Omental fat pad (tissue), 3 donors: ENCODE measurements at regions not wholly inside any gene's neighbourhood (a gene's known extent, or its start where the extent isn't known, plus 50 kb on each side); places are given as distances from the start of the nearest gene placed in this dataset.
"Not testable (repeated sequence)": the region's sequence is repeated elsewhere in the genome, so short reads cannot be mapped to it uniquely, and the experiment has no call there.

ENCODE experiments used
- ATAC-seq: fragments of 150-250 bp; one replicate; pipeline ENCODE4 v1.9.1; 2016; ENCODE audit warnings: mild to moderate bottlenecking, moderate library complexity; ENCODE audit not compliant: low FRiP score
- DNase-seq: peaks from one replicate; pipeline ENCODE4 v3.0.0-alpha.2; 2019; ENCODE audit warnings: low spot score
- CTCF ChIP-seq, 3 donors: fragments of 450-650 bp; IDR thresholded peaks; one replicate each; pipeline ENCODE4 v1.5.1; 2016 to 2017; ENCODE audit warnings: antibody characterized with exemption in 3 of 3, mild to moderate bottlenecking in 3 of 3, moderate library complexity in 2 of 3

GRCh38 chr4:72702948-72703347 lies 133.9 kb upstream of the ADAMTS3 start:
- DNase-seq = no peak
- ATAC-seq = no peak
- no peak for TF ChIP-seq CTCF (IDR thresholded peaks at IDR 0.05)

DNA sequence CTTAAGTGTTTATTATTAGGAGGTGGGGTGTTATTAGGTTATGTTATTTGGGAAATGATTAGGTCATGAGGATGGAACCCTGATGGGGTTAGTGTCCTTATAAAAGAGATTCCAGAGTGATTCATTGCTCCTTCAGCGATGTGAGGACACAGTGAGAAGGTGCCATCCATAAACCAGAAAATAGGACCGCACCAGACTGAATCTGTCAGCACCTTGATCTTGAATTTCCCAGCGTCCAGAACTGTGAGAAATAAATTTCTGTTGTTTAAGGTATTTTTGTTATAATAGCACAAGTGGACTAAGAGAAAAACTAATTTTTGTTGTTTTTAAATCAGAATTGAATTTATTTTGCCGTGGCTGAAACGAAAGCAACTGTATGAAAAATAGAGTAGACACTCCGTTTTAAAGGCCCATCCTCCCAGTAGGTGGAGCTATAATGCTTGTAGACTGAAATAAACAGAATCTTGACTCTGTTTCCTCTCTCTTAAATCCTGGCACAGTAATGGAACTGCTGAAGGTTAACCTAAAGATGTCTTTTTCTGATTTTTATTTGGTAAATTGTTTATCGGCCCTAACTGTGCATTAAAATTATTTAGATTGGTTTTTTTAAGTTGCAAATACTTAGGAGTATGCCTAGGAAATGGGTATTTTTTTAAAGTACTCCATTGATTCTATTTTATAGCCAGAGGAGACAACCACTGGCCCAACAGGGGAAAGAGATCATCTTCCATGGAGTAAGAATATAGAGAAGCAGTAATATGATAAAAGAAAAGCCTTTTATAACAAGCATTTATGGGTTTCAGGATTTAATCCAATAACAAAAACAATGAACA lies 133.2 kb upstream of the ADAMTS3 start:
- ATAC-seq = no peak
- TF ChIP-seq CTCF (IDR thresholded peaks at IDR 0.05) = no peak
- DNase-seq = no peak

GRCh38 chr4:72690771-72691170 lies 121.8 kb upstream of the ADAMTS3 start:
- ATAC-seq = no peak

GRCh38 chr4:72689923-72690322 lies 120.9 kb upstream of the ADAMTS3 start:
- ATAC-seq (no peak), DNase-seq (no peak)
- no peak for TF ChIP-seq CTCF (IDR thresholded peaks at IDR 0.05)

More at GRCh38 chr4:72690771-72691170, 121.8 kb upstream of the ADAMTS3 start:
- TF ChIP-seq CTCF (IDR thresholded peaks at IDR 0.05) = no peak
- no peak for DNase-seq

GRCh38 chr4:72686390-72686789 lies 117.4 kb upstream of the ADAMTS3 start:
- DNase-seq, ATAC-seq: not testable (repeated sequence)

DNA sequence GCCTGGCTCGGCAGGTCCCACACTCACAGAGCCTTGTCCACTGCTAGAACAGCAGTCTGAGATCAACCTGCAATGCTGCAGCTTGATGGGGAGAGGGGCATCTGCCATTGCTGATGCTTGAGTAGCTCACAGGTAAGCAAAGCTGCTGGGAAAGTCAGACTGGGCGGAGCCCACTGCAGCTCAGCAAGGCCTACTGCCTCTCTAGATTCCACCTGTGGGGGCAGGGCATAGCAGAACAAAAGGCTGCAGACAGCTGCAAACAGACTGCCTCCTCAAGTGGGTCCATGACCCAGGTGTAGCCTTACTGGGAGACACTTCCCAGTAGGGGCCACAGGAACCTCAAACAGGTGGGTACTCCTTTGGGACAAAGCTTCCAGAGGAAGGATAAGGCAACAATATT lies 110.6 kb upstream of the ADAMTS3 start:
- no peak for TF ChIP-seq CTCF (IDR thresholded peaks at IDR 0.05)
- no peak for DNase-seq

GRCh38 chr4:72677886-72678285 lies 108.9 kb upstream of the ADAMTS3 start:
- DNase-seq (no peak), ATAC-seq (no peak)
- no peak for TF ChIP-seq CTCF (IDR thresholded peaks at IDR 0.05)

More for the DNA sequence above, 110.6 kb upstream of the ADAMTS3 start:
- ATAC-seq = no peak
